Brain microvascular endothelial cell (primary cell): ENCODE measurements at regions not wholly inside any gene's neighbourhood (a gene's known extent, or its start where the extent isn't known, plus 50 kb on each side); places are given as distances from the start of the nearest gene placed in this dataset.

ENCODE experiments used
- DNase-seq: peaks from one replicate; pipeline ENCODE4 v3.0.0-alpha.2; 2020
- H3K27ac ChIP-seq: fragments of 250-450 bp; sonication (Bioruptor Pico); 2 replicates; pipeline ENCODE4 v1.5.1; 2020; ENCODE audit warnings: mild to moderate bottlenecking, moderate library complexity
- H3K27me3 ChIP-seq: fragments of 250-450 bp; sonication (Bioruptor Pico); replicated peaks from 2 replicates; pipeline ENCODE4 v1.5.1; 2020; ENCODE audit warnings: mild to moderate bottlenecking
- H3K36me3 ChIP-seq: fragments of 250-450 bp; sonication (Bioruptor Pico); replicated peaks from 2 replicates; pipeline ENCODE4 v1.5.1; 2020; ENCODE audit warnings: mild to moderate bottlenecking
- H3K4me3 ChIP-seq: 2 replicates; pipeline ENCODE4 v1.5.1; 2011; ENCODE audit warnings: low read depth, mild to moderate bottlenecking, control low read depth, low read length, moderate library complexity
- in situ Hi-C: cut with HindIII; loops from 2 replicates; pipeline ENCODE4 v1.10.0; 2017; ENCODE audit warnings: low sequenced_read_pairs, low pct_ligation_motif_present
- TF ChIP-seq, protein P1 (sequence below): IDR thresholded peaks from 2 replicates; pipeline ENCODE4 v1.5.1; 2011; ENCODE audit warnings: low read depth, mild to moderate bottlenecking, moderate library complexity, low read length, control low read depth, inconsistent platforms; ENCODE audit errors: missing control alignments

DNA sequence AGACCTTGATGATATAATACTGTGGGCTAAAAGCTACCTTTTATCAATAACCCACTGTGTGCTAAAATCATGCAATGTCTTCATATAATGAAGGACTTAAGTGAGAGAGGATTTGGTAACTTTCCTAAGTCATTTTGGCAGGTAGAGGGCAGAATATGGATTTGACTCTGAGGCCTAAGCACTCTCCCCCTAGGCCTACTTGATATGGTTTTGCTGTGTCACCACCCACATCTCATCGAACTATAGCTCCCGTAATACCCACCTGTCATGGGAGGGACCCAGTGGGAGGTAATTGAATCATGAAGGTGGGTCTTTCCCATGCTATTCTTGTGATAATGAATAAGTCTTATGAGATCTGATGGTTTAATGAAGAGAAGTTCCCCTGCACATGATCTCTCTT is 229.7 kb downstream of the GBA3 start:
- Histone ChIP-seq H3K4me3 (no peak overlapping the region), H3K36me3 (no peaks in the 10 kb centered on the region), H3K27me3 (no peaks in the 10 kb centered on the region), H3K27ac (no peak overlapping the region)
- TF ChIP-seq, protein P1, sequence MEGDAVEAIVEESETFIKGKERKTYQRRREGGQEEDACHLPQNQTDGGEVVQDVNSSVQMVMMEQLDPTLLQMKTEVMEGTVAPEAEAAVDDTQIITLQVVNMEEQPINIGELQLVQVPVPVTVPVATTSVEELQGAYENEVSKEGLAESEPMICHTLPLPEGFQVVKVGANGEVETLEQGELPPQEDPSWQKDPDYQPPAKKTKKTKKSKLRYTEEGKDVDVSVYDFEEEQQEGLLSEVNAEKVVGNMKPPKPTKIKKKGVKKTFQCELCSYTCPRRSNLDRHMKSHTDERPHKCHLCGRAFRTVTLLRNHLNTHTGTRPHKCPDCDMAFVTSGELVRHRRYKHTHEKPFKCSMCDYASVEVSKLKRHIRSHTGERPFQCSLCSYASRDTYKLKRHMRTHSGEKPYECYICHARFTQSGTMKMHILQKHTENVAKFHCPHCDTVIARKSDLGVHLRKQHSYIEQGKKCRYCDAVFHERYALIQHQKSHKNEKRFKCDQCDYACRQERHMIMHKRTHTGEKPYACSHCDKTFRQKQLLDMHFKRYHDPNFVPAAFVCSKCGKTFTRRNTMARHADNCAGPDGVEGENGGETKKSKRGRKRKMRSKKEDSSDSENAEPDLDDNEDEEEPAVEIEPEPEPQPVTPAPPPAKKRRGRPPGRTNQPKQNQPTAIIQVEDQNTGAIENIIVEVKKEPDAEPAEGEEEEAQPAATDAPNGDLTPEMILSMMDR: no peak
- DNase-seq: no peak
- in situ Hi-C loops: no loop called here

DNA sequence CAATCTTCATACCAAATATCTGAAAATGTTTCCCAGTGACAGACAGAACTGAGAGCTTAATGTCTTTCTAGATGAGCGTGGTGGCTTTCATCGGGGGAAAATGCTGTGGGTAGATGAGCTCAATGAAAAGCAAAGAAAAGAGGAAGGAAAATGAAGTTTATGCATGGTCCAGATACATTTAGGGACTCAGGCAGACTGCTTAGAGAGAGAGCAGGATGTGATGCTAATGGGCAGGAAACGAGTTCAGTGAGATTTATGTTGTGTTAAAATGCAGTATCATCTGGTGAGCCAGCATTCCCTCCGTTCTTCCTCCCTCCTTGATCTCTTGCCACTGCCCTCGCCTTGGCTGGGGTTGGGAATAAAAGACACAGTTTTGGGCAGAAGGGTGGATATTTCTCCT is 229.2 kb downstream of the GBA3 start:
- DNase-seq: no peak
- TF ChIP-seq, protein P1: no peak
- in situ Hi-C loops: no loop called here
- H3K27me3 ChIP-seq: no peaks in the 10 kb centered on the region
- no peaks in the 10 kb centered on the region for H3K36me3 ChIP-seq
- H3K27ac ChIP-seq: no peak overlapping the region
- no peak overlapping the region for H3K4me3 ChIP-seq

DNA sequence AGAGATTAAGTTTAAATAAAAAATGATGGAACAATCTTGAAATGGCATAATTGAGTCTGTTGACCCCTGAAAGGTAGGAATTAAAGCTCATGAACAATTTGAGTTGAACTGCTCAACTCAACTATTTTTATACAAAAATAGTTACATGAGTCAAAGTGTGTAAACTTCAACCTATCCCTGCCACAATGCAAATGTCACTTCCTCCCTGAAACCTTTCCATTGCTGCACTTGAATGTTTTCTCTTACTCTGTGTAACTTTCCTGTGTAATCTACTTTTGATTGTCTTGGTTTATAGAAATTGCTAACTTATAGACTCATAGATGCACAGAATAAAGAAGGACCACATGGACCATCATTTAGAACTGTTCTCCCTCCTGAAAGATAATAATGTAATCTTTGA is 218.5 kb downstream of the GBA3 start:
- no peak overlapping the region for H3K4me3 ChIP-seq
- TF ChIP-seq, protein P1: no peak
- no peaks in the 10 kb centered on the region for H3K36me3 ChIP-seq
- no peak for DNase-seq
- no peak overlapping the region for H3K27ac ChIP-seq
- in situ Hi-C loops: no loop called here
- H3K27me3 ChIP-seq: no peaks in the 10 kb centered on the region

DNA sequence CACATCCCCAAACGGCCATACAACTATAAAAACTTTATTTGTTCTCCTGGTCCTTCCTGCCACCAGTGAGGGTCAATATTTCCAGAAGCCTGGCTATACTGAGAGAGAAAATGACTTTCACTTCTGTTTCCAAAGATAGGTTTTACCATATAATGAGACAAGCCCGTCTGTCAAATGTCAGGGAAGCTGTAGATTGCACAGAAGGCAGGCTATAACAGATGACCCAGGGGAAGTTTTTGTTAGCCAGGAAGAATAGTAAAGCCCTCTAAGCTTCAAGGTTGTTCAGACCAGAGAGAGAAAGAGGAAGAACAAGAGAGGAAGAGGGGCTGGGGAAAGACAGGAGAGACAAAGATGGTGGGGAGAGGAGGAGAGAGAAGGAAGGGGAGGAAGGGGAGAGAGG is 217.5 kb downstream of the GBA3 start:
- H3K27ac ChIP-seq: no peak overlapping the region
- H3K36me3 ChIP-seq: no peaks in the 10 kb centered on the region
- TF ChIP-seq, protein P1: no peak
- DNase-seq: no peak
- no peaks in the 10 kb centered on the region for H3K27me3 ChIP-seq
- no peak overlapping the region for H3K4me3 ChIP-seq
- in situ Hi-C loops: no loop called here

DNA sequence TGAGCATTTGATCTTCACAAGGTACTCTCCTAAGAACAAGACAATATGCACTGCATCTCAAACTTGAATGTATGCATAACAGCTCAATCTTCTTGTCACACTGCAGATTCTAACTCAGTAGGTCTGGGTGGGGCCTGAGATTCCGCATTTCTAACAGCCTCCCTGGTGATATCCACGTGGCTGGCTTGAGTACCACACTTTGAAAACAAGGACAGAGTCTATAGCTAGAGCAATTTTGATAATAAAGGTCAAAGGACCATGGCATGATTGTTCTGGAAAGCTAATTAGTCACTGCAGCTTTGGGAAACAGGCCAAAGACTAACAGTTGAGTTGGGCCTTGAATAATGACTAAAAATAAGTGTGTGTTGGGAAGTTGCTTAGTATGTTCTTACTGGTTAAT is 213.3 kb downstream of the GBA3 start:
- no peak for DNase-seq
- Histone ChIP-seq H3K36me3 (no peaks in the 10 kb centered on the region), H3K27ac (no peak overlapping the region), H3K4me3 (no peak overlapping the region), H3K27me3 (no peaks in the 10 kb centered on the region)
- in situ Hi-C loops: no loop called here
- TF ChIP-seq, protein P1: no peak

DNA sequence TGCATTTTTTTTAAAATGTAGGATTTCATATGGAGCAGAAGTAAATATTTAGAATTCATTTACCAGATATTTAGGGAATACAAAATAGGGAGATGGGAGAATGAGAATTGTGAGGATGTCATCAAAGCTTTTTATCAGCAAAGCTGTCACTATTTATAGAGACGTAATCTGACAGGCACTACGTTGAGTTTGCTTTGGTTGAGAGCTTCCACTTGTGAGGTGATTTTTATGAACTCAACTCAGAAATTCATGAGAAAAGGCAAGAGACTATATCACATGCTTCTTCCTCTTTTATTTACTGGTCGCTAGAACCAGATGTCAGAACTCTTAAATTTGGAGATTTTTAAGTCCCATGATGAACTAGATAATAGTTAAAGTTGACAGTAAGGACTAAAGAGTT is 211.2 kb downstream of the GBA3 start:
- H3K36me3 ChIP-seq: no peaks in the 10 kb centered on the region
- H3K4me3 ChIP-seq: no peak overlapping the region
- no peak overlapping the region for H3K27ac ChIP-seq
- no peak for DNase-seq
- in situ Hi-C loops: no loop called here
- TF ChIP-seq, protein P1: no peak
- H3K27me3 ChIP-seq: no peaks in the 10 kb centered on the region
